Endothelial cell (in vitro differentiated cells): ENCODE measurements at regions not wholly inside any gene's neighbourhood (a gene's known extent, or its start where the extent isn't known, plus 50 kb on each side); places are given as distances from the start of the nearest gene placed in this dataset.

Experiments
- DNase-seq: peaks from one replicate; pipeline ENCODE4 v3.0.0; 2021; ENCODE audit warnings: low spot score
- H3K27ac Mint-ChIP-seq: one replicate; pipeline ENCODE4 v1.8.0; 2021; ENCODE audit warnings: mixed read lengths, inconsistent platforms; ENCODE audit not compliant: unreplicated experiment
- H3K27me3 Mint-ChIP-seq: one replicate; pipeline ENCODE4 v1.8.0; 2021; ENCODE audit warnings: mild to moderate bottlenecking, moderate library complexity, mixed read lengths, inconsistent platforms; ENCODE audit not compliant: unreplicated experiment
- H3K36me3 Mint-ChIP-seq: one replicate; pipeline ENCODE4 v1.8.0; 2021; ENCODE audit warnings: mild to moderate bottlenecking, low read depth, mixed read lengths, inconsistent platforms; ENCODE audit not compliant: unreplicated experiment
- H3K4me1 Mint-ChIP-seq: one replicate; pipeline ENCODE4 v1.8.0; 2021; ENCODE audit warnings: mild to moderate bottlenecking, mixed read lengths, inconsistent platforms; ENCODE audit not compliant: unreplicated experiment
- H3K4me3 Mint-ChIP-seq: one replicate; pipeline ENCODE4 v1.8.0; 2021; ENCODE audit warnings: mild to moderate bottlenecking, mixed read lengths, inconsistent platforms; ENCODE audit not compliant: unreplicated experiment
- H3K9me3 Mint-ChIP-seq: one replicate; pipeline ENCODE4 v1.8.0; 2021; ENCODE audit warnings: mixed read lengths, inconsistent platforms; ENCODE audit not compliant: unreplicated experiment
- CTCF ChIP-seq: fragments of 200-600 bp; sonication (generic); IDR thresholded peaks from one replicate; pipeline ENCODE4 v1.5.0; 2021; ENCODE audit warnings: antibody characterized with exemption; ENCODE audit not compliant: unreplicated experiment

GRCh38 chr13:53197424-53197823 is 168.8 kb downstream of the OLFM4 start:
- no peak for TF ChIP-seq CTCF
- Mint-ChIP-seq H3K4me1 (no peaks in the 10 kb centered on the region), H3K9me3 (no peaks in the 10 kb centered on the region), H3K4me3 (no peak overlapping the region), H3K36me3 (no peaks in the 10 kb centered on the region), H3K27ac (no peak overlapping the region), H3K27me3 (peaks cover 11% of the 10 kb centered on the region)
- no peak for DNase-seq

DNA sequence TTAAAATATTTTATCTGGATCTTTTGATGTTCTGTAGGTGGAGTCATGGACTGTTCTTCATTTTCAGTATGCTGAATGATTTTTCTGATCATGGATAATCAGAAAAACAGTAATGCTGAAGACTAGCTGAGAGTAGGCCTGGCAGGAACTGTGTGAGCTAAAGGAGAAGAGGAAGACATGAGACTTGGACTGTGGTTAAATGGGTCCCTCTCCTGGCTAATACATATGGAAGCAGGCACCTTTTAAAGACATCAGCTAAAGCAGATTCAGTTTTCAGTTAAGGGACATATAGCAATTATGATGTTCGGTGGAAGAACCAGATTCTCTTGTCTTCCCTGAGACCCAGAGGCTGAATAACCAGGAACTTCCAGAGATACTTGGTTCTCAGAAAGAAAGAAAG is 169.4 kb downstream of the OLFM4 start:
- no peaks in the 10 kb centered on the region for H3K4me1 Mint-ChIP-seq

DNA sequence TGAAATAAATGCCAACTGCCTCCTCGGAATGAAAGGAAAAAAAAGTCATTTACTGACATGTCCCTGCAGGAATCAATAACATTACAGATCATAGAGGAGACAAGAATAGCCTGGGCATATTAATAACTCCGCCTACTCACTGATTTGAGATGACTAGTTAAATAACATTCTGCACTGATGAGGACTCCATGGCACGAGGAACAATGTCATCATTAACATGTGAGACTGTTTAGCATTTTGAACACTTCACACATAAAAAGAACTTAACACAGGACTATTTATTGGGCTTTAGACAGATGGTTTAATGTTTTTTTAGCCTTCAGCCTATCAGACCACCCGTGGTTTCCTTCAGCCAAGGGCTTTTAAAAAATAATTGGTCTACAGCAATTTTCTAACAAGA is 170.1 kb downstream of the OLFM4 start:
- no peak for TF ChIP-seq CTCF
- Mint-ChIP-seq H3K27ac (no peak overlapping the region), H3K4me3 (no peak overlapping the region), H3K4me1 (no peaks in the 10 kb centered on the region), H3K36me3 (no peaks in the 10 kb centered on the region), H3K27me3 (peaks cover 16% of the 10 kb centered on the region), H3K9me3 (no peaks in the 10 kb centered on the region)
- no peak for DNase-seq

More for the DNA sequence above, 169.4 kb downstream of the OLFM4 start:
- Mint-ChIP-seq H3K36me3 (no peaks in the 10 kb centered on the region), H3K27me3 (peaks cover 15% of the 10 kb centered on the region), H3K27ac (no peak overlapping the region), H3K9me3 (no peaks in the 10 kb centered on the region), H3K4me3 (no peak overlapping the region)
- no peak for DNase-seq
- TF ChIP-seq CTCF: no peak

GRCh38 chr13:53200075-53200474 is 171.5 kb downstream of the OLFM4 start:
- Mint-ChIP-seq H3K4me3 (no peak overlapping the region), H3K27me3 (peaks cover 16% of the 10 kb centered on the region), H3K36me3 (no peaks in the 10 kb centered on the region), H3K4me1 (no peaks in the 10 kb centered on the region), H3K27ac (no peak overlapping the region), H3K9me3 (no peaks in the 10 kb centered on the region)
- TF ChIP-seq CTCF: no peak
- DNase-seq: no peak

DNA sequence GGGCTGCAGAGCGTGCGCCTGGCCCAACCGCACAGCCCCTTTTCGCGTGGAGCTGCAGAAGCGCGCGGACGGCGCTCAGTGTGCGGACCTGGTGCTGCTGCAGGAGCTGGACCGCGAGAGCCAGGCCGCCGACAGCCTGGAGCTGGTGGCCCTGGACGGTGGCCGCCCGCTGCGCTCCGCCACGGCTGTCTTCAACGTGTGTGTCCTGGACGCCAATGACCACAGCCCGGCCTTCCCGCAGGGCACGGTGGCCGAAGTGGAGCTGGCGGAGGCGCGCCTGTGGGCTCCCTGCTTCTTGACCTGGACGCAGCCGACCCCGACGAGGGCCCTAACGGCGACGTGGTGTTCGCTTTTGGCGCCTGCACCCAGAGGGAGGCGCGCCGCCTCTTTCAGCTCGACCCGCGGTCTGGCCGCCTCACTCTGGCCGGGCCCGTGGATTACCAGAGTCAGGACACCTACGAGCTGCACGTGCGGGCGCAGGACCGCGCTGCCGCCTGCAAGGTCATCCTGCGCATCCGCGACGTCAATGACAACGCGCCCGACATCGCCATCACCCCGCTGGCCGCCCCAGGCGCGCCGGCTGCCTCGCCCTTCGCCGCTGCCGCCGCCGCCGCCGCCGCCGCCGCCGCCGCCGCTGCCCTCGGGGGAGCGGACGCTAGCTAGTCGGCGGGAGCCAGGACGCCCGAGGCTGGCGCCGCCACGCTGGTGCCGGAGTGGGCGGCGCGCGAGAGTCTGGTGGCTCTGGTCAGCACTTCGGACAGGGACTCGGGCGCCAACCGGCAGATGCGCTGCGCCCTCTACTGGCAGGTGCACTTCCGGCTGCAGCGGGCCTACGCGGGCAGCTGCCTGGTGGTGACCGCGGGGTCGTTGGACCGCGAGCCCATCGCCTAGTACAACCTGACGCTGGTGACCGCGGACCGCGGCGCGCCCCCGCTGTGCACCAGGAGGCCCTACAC is 172.2 kb downstream of the OLFM4 start:
- no peaks in the 10 kb centered on the region for H3K9me3 Mint-ChIP-seq
- H3K36me3 Mint-ChIP-seq: no peaks in the 10 kb centered on the region
- peak; percentile 91 for TF ChIP-seq CTCF
- H3K4me1 Mint-ChIP-seq: no peaks in the 10 kb centered on the region
- H3K27ac Mint-ChIP-seq: no peak overlapping the region
- peak; percentile 92 for DNase-seq
- H3K27me3 Mint-ChIP-seq: peaks cover 14% of the 10 kb centered on the region
- no peak overlapping the region for H3K4me3 Mint-ChIP-seq
